Stimulated activated CD4-positive, alpha-beta T cell treated with anti-CD3 and anti-CD28 coated beads, Interleukin-15, amount 100 ng/mL, for 24 hours (primary cell): ENCODE measurements at regions not wholly inside any gene's neighbourhood (a gene's known extent, or its start where the extent isn't known, plus 50 kb on each side); places are given as distances from the start of the nearest gene placed in this dataset.
"Not testable (repeated sequence)": the region's sequence is repeated elsewhere in the genome, so short reads cannot be mapped to it uniquely, and the experiment has no call there.

Experiments
- DNase-seq: peaks from one replicate; pipeline ENCODE4 v3.0.0-alpha.2; 2020

- DNase-seq = no peak
These were observed 382.1 kb downstream of the OSR1 start for GRCh38 chr2:18976168-18976961.

GRCh38 chr2:18975506-18976167, 382.8 kb downstream of the OSR1 start:
- DNase-seq = no peak

GRCh38 chr2:18971628-18972027, 382.3 kb upstream of the NT5C1B start:
- no peak for DNase-seq

GRCh38 chr2:18971069-18971378, 381.7 kb upstream of the NT5C1B start:
- no peak for DNase-seq

- no peak for DNase-seq
These were observed 376.8 kb upstream of the NT5C1B start for GRCh38 chr2:18966131-18966530.

- DNase-seq = not testable (repeated sequence)
These were observed 374.4 kb upstream of the NT5C1B start for GRCh38 chr2:18963739-18964256.

- no peak for DNase-seq
These were observed 372.6 kb upstream of the NT5C1B start for GRCh38 chr2:18961991-18962421.

- DNase-seq = no peak
These were observed 370.8 kb upstream of the NT5C1B start for GRCh38 chr2:18959952-18960717.

GRCh38 chr2:18959200-18959599, 369.8 kb upstream of the NT5C1B start:
- no peak for DNase-seq

GRCh38 chr2:18957909-18958308, 368.5 kb upstream of the NT5C1B start:
- DNase-seq = no peak

- no peak for DNase-seq
These were observed 361.0 kb upstream of the NT5C1B start for GRCh38 chr2:18950361-18950851.

- DNase-seq = no peak
These were observed 360.5 kb upstream of the NT5C1B start for GRCh38 chr2:18949871-18950270.

- DNase-seq = no peak
These were observed 350.8 kb upstream of the NT5C1B start for GRCh38 chr2:18940184-18940583.

GRCh38 chr2:18939740-18940139, 350.4 kb upstream of the NT5C1B start:
- DNase-seq = not testable (repeated sequence)

GRCh38 chr2:18934886-18935285, 345.5 kb upstream of the NT5C1B start:
- no peak for DNase-seq

GRCh38 chr2:18932853-18933252, 343.5 kb upstream of the NT5C1B start:
- DNase-seq = no peak

- DNase-seq = no peak
These were observed 341.6 kb upstream of the NT5C1B start for GRCh38 chr2:18930971-18931370.

- DNase-seq = no peak
These were observed 338.3 kb upstream of the NT5C1B start for GRCh38 chr2:18927525-18928232.

- no peak for DNase-seq
These were observed 337.5 kb upstream of the NT5C1B start for GRCh38 chr2:18926631-18927524.

GRCh38 chr2:18925296-18925695, 335.9 kb upstream of the NT5C1B start:
- DNase-seq = no peak

- DNase-seq = no peak
These were observed 335.5 kb upstream of the NT5C1B start for GRCh38 chr2:18924886-18925285.

- DNase-seq = no peak
These were observed 335.0 kb upstream of the NT5C1B start for GRCh38 chr2:18924386-18924785.
